ENCODE measurements at regions not wholly inside any gene's neighbourhood (a gene's known extent, or its start where the extent isn't known, plus 50 kb on each side); places are given as distances from the start of the nearest gene placed in this dataset.

- no peaks in the 10 kb centered on the region for H3K27me3 Mint-ChIP-seq
- no peak overlapping the region for H3K27ac Mint-ChIP-seq
- H3K36me3 Mint-ChIP-seq: no peaks in the 10 kb centered on the region
- TF ChIP-seq CTCF (conservative IDR thresholded peaks at IDR 0.05): no peak
- H3K4me1 Mint-ChIP-seq (ENCODE audit: unreplicated experiment): no peaks in the 10 kb centered on the region
- no peak overlapping the region for H3K4me3 Mint-ChIP-seq
- no peak for DNase-seq (ENCODE audit: extremely low spot score, unreplicated experiment)
- H3K9me3 Mint-ChIP-seq: no peaks in the 10 kb centered on the region
Observed at GRCh38 chr14:34198096-34198495, 247.2 kb upstream of the EGLN3 start.

GRCh38 chr14:34195964-34196363 is 245.1 kb upstream of the EGLN3 start:
- no peak overlapping the region for H3K4me3 Mint-ChIP-seq
- H3K9me3 Mint-ChIP-seq: no peaks in the 10 kb centered on the region
- no peaks in the 10 kb centered on the region for H3K4me1 Mint-ChIP-seq (ENCODE audit: unreplicated experiment)
- no peak for DNase-seq (ENCODE audit: extremely low spot score, unreplicated experiment)
- no peaks in the 10 kb centered on the region for H3K27me3 Mint-ChIP-seq
- TF ChIP-seq CTCF (conservative IDR thresholded peaks at IDR 0.05): no peak
- no peaks in the 10 kb centered on the region for H3K36me3 Mint-ChIP-seq
- H3K27ac Mint-ChIP-seq: no peak overlapping the region

GRCh38 chr14:34190717-34191116 is 239.8 kb upstream of the EGLN3 start:
- Mint-ChIP-seq H3K4me3 (no peak overlapping the region), H3K36me3 (no peaks in the 10 kb centered on the region), H3K4me1 (ENCODE audit: unreplicated experiment) (no peaks in the 10 kb centered on the region), H3K27ac (no peak overlapping the region), H3K9me3 (no peaks in the 10 kb centered on the region), H3K27me3 (peaks cover 3% of the 10 kb centered on the region)
- no peak for DNase-seq (ENCODE audit: extremely low spot score, unreplicated experiment)
- no peak for TF ChIP-seq CTCF (conservative IDR thresholded peaks at IDR 0.05)

- no peaks in the 10 kb centered on the region for H3K4me1 Mint-ChIP-seq (ENCODE audit: unreplicated experiment)
- no peaks in the 10 kb centered on the region for H3K9me3 Mint-ChIP-seq
- no peak for DNase-seq (ENCODE audit: extremely low spot score, unreplicated experiment)
- no peak overlapping the region for H3K4me3 Mint-ChIP-seq
- H3K27me3 Mint-ChIP-seq: peaks cover 3% of the 10 kb centered on the region
- no peaks in the 10 kb centered on the region for H3K36me3 Mint-ChIP-seq
- no peak overlapping the region for H3K27ac Mint-ChIP-seq
- no peak for TF ChIP-seq CTCF (conservative IDR thresholded peaks at IDR 0.05)
Observed at GRCh38 chr14:34189866-34190265, 239.0 kb upstream of the EGLN3 start.

GRCh38 chr14:34187519-34188044 is 236.7 kb upstream of the EGLN3 start:
- Mint-ChIP-seq H3K27ac (no peak overlapping the region), H3K27me3 (peaks cover 7% of the 10 kb centered on the region), H3K4me1 (ENCODE audit: unreplicated experiment) (no peaks in the 10 kb centered on the region), H3K36me3 (no peaks in the 10 kb centered on the region), H3K4me3 (no peak overlapping the region), H3K9me3 (no peaks in the 10 kb centered on the region)
- TF ChIP-seq CTCF (conservative IDR thresholded peaks at IDR 0.05): no peak
- DNase-seq (ENCODE audit: extremely low spot score, unreplicated experiment): no peak

- peaks cover 7% of the 10 kb centered on the region for H3K27me3 Mint-ChIP-seq
- H3K4me1 Mint-ChIP-seq (ENCODE audit: unreplicated experiment): no peaks in the 10 kb centered on the region
- H3K36me3 Mint-ChIP-seq: no peaks in the 10 kb centered on the region
Observed at GRCh38 chr14:34187061-34187460, 236.2 kb upstream of the EGLN3 start.

More at GRCh38 chr14:34187061-34187460, 236.2 kb upstream of the EGLN3 start:
- no peak for DNase-seq (ENCODE audit: extremely low spot score, unreplicated experiment)
- no peak for TF ChIP-seq CTCF (conservative IDR thresholded peaks at IDR 0.05)
- Mint-ChIP-seq H3K9me3 (no peaks in the 10 kb centered on the region), H3K4me3 (no peak overlapping the region), H3K27ac (no peak overlapping the region)
